Endothelial cell (in vitro differentiated cells): ENCODE measurements at regions not wholly inside any gene's neighbourhood (a gene's known extent, or its start where the extent isn't known, plus 50 kb on each side); places are given as distances from the start of the nearest gene placed in this dataset.

ENCODE experiments used
- DNase-seq: peaks from one replicate; pipeline ENCODE4 v3.0.0; 2021; ENCODE audit warnings: low spot score
- H3K27ac Mint-ChIP-seq: one replicate; pipeline ENCODE4 v1.8.0; 2021; ENCODE audit warnings: mixed read lengths, inconsistent platforms; ENCODE audit not compliant: unreplicated experiment
- H3K27me3 Mint-ChIP-seq: one replicate; pipeline ENCODE4 v1.8.0; 2021; ENCODE audit warnings: mild to moderate bottlenecking, moderate library complexity, mixed read lengths, inconsistent platforms; ENCODE audit not compliant: unreplicated experiment
- H3K36me3 Mint-ChIP-seq: one replicate; pipeline ENCODE4 v1.8.0; 2021; ENCODE audit warnings: mild to moderate bottlenecking, low read depth, mixed read lengths, inconsistent platforms; ENCODE audit not compliant: unreplicated experiment
- H3K4me1 Mint-ChIP-seq: one replicate; pipeline ENCODE4 v1.8.0; 2021; ENCODE audit warnings: mild to moderate bottlenecking, mixed read lengths, inconsistent platforms; ENCODE audit not compliant: unreplicated experiment
- H3K4me3 Mint-ChIP-seq: one replicate; pipeline ENCODE4 v1.8.0; 2021; ENCODE audit warnings: mild to moderate bottlenecking, mixed read lengths, inconsistent platforms; ENCODE audit not compliant: unreplicated experiment
- H3K9me3 Mint-ChIP-seq: one replicate; pipeline ENCODE4 v1.8.0; 2021; ENCODE audit warnings: mixed read lengths, inconsistent platforms; ENCODE audit not compliant: unreplicated experiment
- CTCF ChIP-seq: fragments of 200-600 bp; sonication (generic); IDR thresholded peaks from one replicate; pipeline ENCODE4 v1.5.0; 2021; ENCODE audit warnings: antibody characterized with exemption; ENCODE audit not compliant: unreplicated experiment

GRCh38 chr5:93189707-93190120 is 391.3 kb downstream of the NR2F1-AS1 start:
- Mint-ChIP-seq H3K27me3 (no peaks in the 10 kb centered on the region), H3K36me3 (no peaks in the 10 kb centered on the region), H3K9me3 (no peaks in the 10 kb centered on the region), H3K4me3 (no peak overlapping the region), H3K4me1 (peaks cover 13% of the 10 kb centered on the region), H3K27ac (no peak overlapping the region)
- TF ChIP-seq CTCF, result no peak
- no peak for DNase-seq

GRCh38 chr5:93188876-93189485 is 392.0 kb downstream of the NR2F1-AS1 start:
- Mint-ChIP-seq H3K27me3 (no peaks in the 10 kb centered on the region), H3K27ac (no peak overlapping the region), H3K4me3 (no peak overlapping the region), H3K36me3 (no peaks in the 10 kb centered on the region), H3K9me3 (no peaks in the 10 kb centered on the region), H3K4me1 (peaks cover 13% of the 10 kb centered on the region)
- TF ChIP-seq CTCF, result no peak
- DNase-seq, result no peak

- Mint-ChIP-seq H3K27ac (no peak overlapping the region), H3K9me3 (no peaks in the 10 kb centered on the region), H3K27me3 (no peaks in the 10 kb centered on the region), H3K4me1 (peaks cover 5% of the 10 kb centered on the region), H3K4me3 (no peak overlapping the region), H3K36me3 (no peaks in the 10 kb centered on the region)
- no peak for DNase-seq
- no peak for TF ChIP-seq CTCF
Measured at GRCh38 chr5:93186076-93186682, 394.8 kb downstream of the NR2F1-AS1 start.

GRCh38 chr5:93184041-93184440 is 397.0 kb downstream of the NR2F1-AS1 start:
- Mint-ChIP-seq H3K9me3 (no peaks in the 10 kb centered on the region), H3K4me3 (no peak overlapping the region)
- TF ChIP-seq CTCF, result no peak

GRCh38 chr5:93179466-93179865 is 401.6 kb downstream of the NR2F1-AS1 start:
- Mint-ChIP-seq H3K4me1 (peaks cover 8% of the 10 kb centered on the region), H3K9me3 (no peaks in the 10 kb centered on the region), H3K27me3 (no peaks in the 10 kb centered on the region), H3K36me3 (no peaks in the 10 kb centered on the region), H3K27ac (no peak overlapping the region), H3K4me3 (no peak overlapping the region)
- no peak for DNase-seq
- TF ChIP-seq CTCF, result no peak

More at GRCh38 chr5:93184041-93184440, 397.0 kb downstream of the NR2F1-AS1 start:
- Mint-ChIP-seq H3K36me3 (no peaks in the 10 kb centered on the region), H3K27ac (no peak overlapping the region), H3K27me3 (no peaks in the 10 kb centered on the region), H3K4me1 (peaks cover 5% of the 10 kb centered on the region)
- no peak for DNase-seq
